ENCODE measurements at regions not wholly inside any gene's neighbourhood (a gene's known extent, or its start where the extent isn't known, plus 50 kb on each side); places are given as distances from the start of the nearest gene placed in this dataset.

DNA sequence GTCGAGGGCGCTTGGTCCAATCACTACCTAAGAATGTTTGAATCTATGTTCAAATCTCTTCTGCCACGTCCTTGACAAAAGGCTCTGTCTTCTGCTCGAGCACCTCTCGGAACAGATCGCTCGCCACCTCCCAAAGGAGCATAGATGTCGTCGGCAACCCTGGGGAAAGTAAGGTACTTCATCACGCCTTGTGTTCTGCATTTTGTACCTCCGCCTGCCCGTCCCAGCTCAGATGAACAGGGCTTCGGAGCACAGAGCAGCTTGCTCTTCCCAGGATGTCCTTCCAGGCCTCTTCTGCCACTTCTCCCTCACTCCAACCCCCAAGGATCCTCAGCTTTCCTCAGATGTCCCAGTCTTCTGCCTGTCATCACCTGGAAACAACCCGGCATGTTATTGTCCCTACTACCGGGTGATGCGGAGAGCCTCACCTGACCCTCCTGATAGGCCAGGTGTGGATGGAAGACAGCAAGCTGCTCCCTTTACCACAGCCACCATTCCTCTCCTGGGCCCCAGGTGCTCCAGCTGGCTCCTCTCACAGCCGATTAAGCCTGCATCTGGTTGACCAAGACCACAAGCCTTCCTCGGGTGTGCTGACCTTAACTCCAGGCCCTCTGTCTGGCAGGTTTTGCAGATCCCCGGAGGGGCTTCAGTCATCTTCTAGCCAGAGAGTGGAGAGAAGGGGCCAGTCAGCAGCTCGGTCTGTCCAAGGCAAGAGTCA is 270.5 kb downstream of the FAM43A start:
- TF ChIP-seq, protein P1, sequence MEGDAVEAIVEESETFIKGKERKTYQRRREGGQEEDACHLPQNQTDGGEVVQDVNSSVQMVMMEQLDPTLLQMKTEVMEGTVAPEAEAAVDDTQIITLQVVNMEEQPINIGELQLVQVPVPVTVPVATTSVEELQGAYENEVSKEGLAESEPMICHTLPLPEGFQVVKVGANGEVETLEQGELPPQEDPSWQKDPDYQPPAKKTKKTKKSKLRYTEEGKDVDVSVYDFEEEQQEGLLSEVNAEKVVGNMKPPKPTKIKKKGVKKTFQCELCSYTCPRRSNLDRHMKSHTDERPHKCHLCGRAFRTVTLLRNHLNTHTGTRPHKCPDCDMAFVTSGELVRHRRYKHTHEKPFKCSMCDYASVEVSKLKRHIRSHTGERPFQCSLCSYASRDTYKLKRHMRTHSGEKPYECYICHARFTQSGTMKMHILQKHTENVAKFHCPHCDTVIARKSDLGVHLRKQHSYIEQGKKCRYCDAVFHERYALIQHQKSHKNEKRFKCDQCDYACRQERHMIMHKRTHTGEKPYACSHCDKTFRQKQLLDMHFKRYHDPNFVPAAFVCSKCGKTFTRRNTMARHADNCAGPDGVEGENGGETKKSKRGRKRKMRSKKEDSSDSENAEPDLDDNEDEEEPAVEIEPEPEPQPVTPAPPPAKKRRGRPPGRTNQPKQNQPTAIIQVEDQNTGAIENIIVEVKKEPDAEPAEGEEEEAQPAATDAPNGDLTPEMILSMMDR (IDR thresholded peaks at IDR 0.05): no peak
- TF ChIP-seq, protein P2, sequence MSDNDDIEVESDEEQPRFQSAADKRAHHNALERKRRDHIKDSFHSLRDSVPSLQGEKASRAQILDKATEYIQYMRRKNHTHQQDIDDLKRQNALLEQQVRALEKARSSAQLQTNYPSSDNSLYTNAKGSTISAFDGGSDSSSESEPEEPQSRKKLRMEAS (IDR thresholded peaks at IDR 0.05): no peak
- no peak for TF ChIP-seq CHD4 (IDR thresholded peaks at IDR 0.05; ENCODE audit: borderline replicate concordance)
- TF ChIP-seq, protein P3, sequence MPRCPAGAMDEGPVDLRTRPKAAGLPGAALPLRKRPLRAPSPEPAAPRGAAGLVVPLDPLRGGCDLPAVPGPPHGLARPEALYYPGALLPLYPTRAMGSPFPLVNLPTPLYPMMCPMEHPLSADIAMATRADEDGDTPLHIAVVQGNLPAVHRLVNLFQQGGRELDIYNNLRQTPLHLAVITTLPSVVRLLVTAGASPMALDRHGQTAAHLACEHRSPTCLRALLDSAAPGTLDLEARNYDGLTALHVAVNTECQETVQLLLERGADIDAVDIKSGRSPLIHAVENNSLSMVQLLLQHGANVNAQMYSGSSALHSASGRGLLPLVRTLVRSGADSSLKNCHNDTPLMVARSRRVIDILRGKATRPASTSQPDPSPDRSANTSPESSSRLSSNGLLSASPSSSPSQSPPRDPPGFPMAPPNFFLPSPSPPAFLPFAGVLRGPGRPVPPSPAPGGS (IDR thresholded peaks at IDR 0.05): no peak
- no peak for TF ChIP-seq POLR2A (IDR thresholded peaks at IDR 0.05; ENCODE audit: low read length)
- TF ChIP-seq BHLHE40 (IDR thresholded peaks at IDR 0.05; ENCODE audit: low read depth, low read length): no peak
- TF ChIP-seq, protein P4, sequence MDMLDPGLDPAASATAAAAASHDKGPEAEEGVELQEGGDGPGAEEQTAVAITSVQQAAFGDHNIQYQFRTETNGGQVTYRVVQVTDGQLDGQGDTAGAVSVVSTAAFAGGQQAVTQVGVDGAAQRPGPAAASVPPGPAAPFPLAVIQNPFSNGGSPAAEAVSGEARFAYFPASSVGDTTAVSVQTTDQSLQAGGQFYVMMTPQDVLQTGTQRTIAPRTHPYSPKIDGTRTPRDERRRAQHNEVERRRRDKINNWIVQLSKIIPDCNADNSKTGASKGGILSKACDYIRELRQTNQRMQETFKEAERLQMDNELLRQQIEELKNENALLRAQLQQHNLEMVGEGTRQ (IDR thresholded peaks at IDR 0.05): no peak
- no peak for TF ChIP-seq EP300 (IDR thresholded peaks at IDR 0.05)
- no peak for TF ChIP-seq HOXB5 (CRISPR knock-in tag; IDR thresholded peaks at IDR 0.05)
- TF ChIP-seq NR3C1 (IDR thresholded peaks at IDR 0.05): no peak
- no peak for TF ChIP-seq CBX2 (IDR thresholded peaks at IDR 0.05; ENCODE audit: borderline replicate concordance, low read depth)

All from A549 (cell line).